Activated naive CD4-positive, alpha-beta T cell (primary cell): ENCODE measurements at regions not wholly inside any gene's neighbourhood (a gene's known extent, or its start where the extent isn't known, plus 50 kb on each side); places are given as distances from the start of the nearest gene placed in this dataset.

Source experiments
- DNase-seq, 4 experiments: peaks; one replicate each; lab custom pipeline; 2025; lab: John Stamatoyannopoulos, UW

- DNase-seq, result no peak
These were observed 139.8 kb downstream of the ZFP36L2 start for GRCh38 chr2:43086451-43087221.

- DNase-seq, result no peak
These were observed 140.5 kb downstream of the ZFP36L2 start for GRCh38 chr2:43085929-43086328.

- no peak for DNase-seq
These were observed 140.9 kb downstream of the ZFP36L2 start for GRCh38 chr2:43085505-43085904.

- no peak for DNase-seq
These were observed 141.7 kb downstream of the ZFP36L2 start for GRCh38 chr2:43084699-43085091.

- DNase-seq, result no peak
These were observed 142.4 kb downstream of the ZFP36L2 start for GRCh38 chr2:43083710-43084698.

GRCh38 chr2:43082903-43083677, 143.3 kb downstream of the ZFP36L2 start:
- no peak for DNase-seq

- no peak for DNase-seq
These were observed 144.1 kb downstream of the ZFP36L2 start for GRCh38 chr2:43082111-43082894.

GRCh38 chr2:43081131-43081765, 145.2 kb downstream of the ZFP36L2 start:
- no peak for DNase-seq

- DNase-seq, result no peak
These were observed 145.8 kb downstream of the ZFP36L2 start for GRCh38 chr2:43080571-43081021.

- DNase-seq, result no peak
These were observed 147.3 kb downstream of the ZFP36L2 start for GRCh38 chr2:43078781-43079755.

- DNase-seq, result no peak
These were observed 148.1 kb downstream of the ZFP36L2 start for GRCh38 chr2:43078301-43078700.

- no peak for DNase-seq
These were observed 148.5 kb downstream of the ZFP36L2 start for GRCh38 chr2:43077876-43078275.

- no peak for DNase-seq
These were observed 149.7 kb downstream of the ZFP36L2 start for GRCh38 chr2:43076676-43077075.

GRCh38 chr2:43075811-43076585, 150.4 kb downstream of the ZFP36L2 start:
- DNase-seq, result no peak

- no peak for DNase-seq
These were observed 151.3 kb downstream of the ZFP36L2 start for GRCh38 chr2:43075054-43075593.

GRCh38 chr2:43074592-43075053, 151.8 kb downstream of the ZFP36L2 start:
- no peak for DNase-seq

GRCh38 chr2:43074052-43074451, 152.4 kb downstream of the ZFP36L2 start:
- DNase-seq, result no peak

- no peak for DNase-seq
These were observed 153.0 kb downstream of the ZFP36L2 start for GRCh38 chr2:43073401-43073825.
